Endothelial cell of umbilical vein (primary cell): ENCODE measurements at regions not wholly inside any gene's neighbourhood (a gene's known extent, or its start where the extent isn't known, plus 50 kb on each side); places are given as distances from the start of the nearest gene placed in this dataset.

Experiments
- BruUV-seq: library from RNA; stranded (reverse); fragments of 400-500 nt; replicated peaks from 2 replicates; lab custom pipeline; 2021; lab: Mats Ljungman, UMichigan
- CTCF ChIA-PET: fragments of 300-600, 350-600 bp; sonication (Branson Sonifier 250); formaldehyde crosslinking; loops from one replicate; lab custom pipeline; 2021; ENCODE audit warnings: antibody characterized with exemption, inconsistent platforms; lab: Charles Lee
- POLR2A ChIA-PET: fragments of 300-600, 350-600 bp; sonication (Branson Sonifier 250); formaldehyde crosslinking; loops from one replicate; lab custom pipeline; 2021; ENCODE audit warnings: antibody characterized with exemption, inconsistent platforms; lab: Charles Lee
- DNase-seq: peaks from one replicate; pipeline ENCODE4 v3.0.0-alpha.2; 2011; ENCODE audit warnings: low read depth, low spot score
- FAIRE-seq: peaks from 2 replicates; lab custom pipeline; 2011; peaks lifted over from hg19 to GRCh38; lab: Jason Lieb, UNC
- H2AFZ ChIP-seq: 2 replicates; pipeline ENCODE4 v1.6.0; 2012; ENCODE audit warnings: low read depth, low read length, control low read depth, inconsistent platforms
- H3K27ac ChIP-seq: 2 replicates; pipeline ENCODE4 v1.5.1; 2011; ENCODE audit warnings: low read depth, mild to moderate bottlenecking, control low read depth, low read length, moderate library complexity; ENCODE audit not compliant: insufficient read depth
- H3K27me3 ChIP-seq, 2 experiments: 2 replicates each; pipeline versions ENCODE4 v1.6.0 to v1.6.1; 2011; ENCODE audit warnings: low read length in 2 of 2, mixed read lengths in 1 of 2; ENCODE audit not compliant: control insufficient read depth in 2 of 2, insufficient read depth in 2 of 2
- H3K36me3 ChIP-seq, 2 experiments: 2 replicates in 1 of 2; 3 replicates in 1 of 2; pipeline ENCODE4 v1.5.1; 2011; ENCODE audit warnings: low read length in 2 of 2, mild to moderate bottlenecking in 1 of 2, moderate library complexity in 1 of 2; ENCODE audit not compliant: control insufficient read depth in 2 of 2, insufficient read depth in 2 of 2; ENCODE audit errors: extremely low read depth in 1 of 2
- H3K4me1 ChIP-seq: 3 replicates; pipeline ENCODE4 v1.5.1; 2011; ENCODE audit warnings: mild to moderate bottlenecking, low read length; ENCODE audit not compliant: control insufficient read depth, insufficient read depth; ENCODE audit errors: extremely low read depth
- H3K4me2 ChIP-seq: 2 replicates; pipeline ENCODE4 v1.6.1; 2011; ENCODE audit warnings: low read length, control low read depth, mixed read lengths; ENCODE audit not compliant: insufficient read depth
- H3K4me3 ChIP-seq, 3 experiments: fragments of 200-600 bp in 1 of 3; sonication (generic), shearing (Covaris generic) in 1 of 3; replicated peaks in 1 of 3; 2 replicates each; pipeline ENCODE4 v1.5.1; 2011 to 2016; ENCODE audit warnings: control low read depth in 3 of 3, low read length in 3 of 3, mild to moderate bottlenecking in 2 of 3, inconsistent platforms in 1 of 3, low read depth in 1 of 3, moderate library complexity in 1 of 3; ENCODE audit not compliant: insufficient read depth in 1 of 3
- H3K79me2 ChIP-seq: 2 replicates; pipeline ENCODE4 v1.6.0; 2012; ENCODE audit warnings: low read length, inconsistent platforms; ENCODE audit not compliant: control insufficient read depth, insufficient read depth
- H3K9ac ChIP-seq: replicated peaks from 2 replicates; pipeline ENCODE3; 2011; ENCODE audit warnings: low read length, control low read depth; ENCODE audit not compliant: insufficient read depth; ENCODE audit errors: extremely low read depth
- H3K9me1 ChIP-seq: replicated peaks from 3 replicates; pipeline ENCODE4 v1.6.0; 2011; ENCODE audit warnings: mild to moderate bottlenecking, low read length; ENCODE audit not compliant: control insufficient read depth, insufficient read depth; ENCODE audit errors: extremely low read depth
- H3K9me3 ChIP-seq: replicated peaks from 2 replicates; pipeline ENCODE4 v1.5.1; 2012; ENCODE audit warnings: low read length, inconsistent platforms; ENCODE audit not compliant: control insufficient read depth, insufficient read depth
- H4K20me1 ChIP-seq: replicated peaks from 2 replicates; pipeline ENCODE3; 2011; ENCODE audit warnings: mild to moderate bottlenecking, low read length; ENCODE audit not compliant: control insufficient read depth, insufficient read depth; ENCODE audit errors: extremely low read depth
- EZH2 ChIP-seq: IDR thresholded peaks from 2 replicates; pipeline ENCODE4 v1.6.1; 2012; ENCODE audit warnings: borderline replicate concordance, low read depth, mild to moderate bottlenecking, moderate library complexity, low read length, inconsistent platforms; ENCODE audit not compliant: severe bottlenecking
- GATA2 ChIP-seq: IDR thresholded peaks from 2 replicates; pipeline ENCODE4 v1.7.0; 2011; ENCODE audit warnings: low read depth, mild to moderate bottlenecking, moderate library complexity, mixed read lengths, low read length; ENCODE audit not compliant: insufficient read length, insufficient read depth
- JUN ChIP-seq: IDR thresholded peaks from 2 replicates; pipeline ENCODE4 v1.6.1; 2011; ENCODE audit warnings: borderline replicate concordance, low read depth; ENCODE audit not compliant: insufficient read length, insufficient read depth
- MYC ChIP-seq: IDR thresholded peaks from one replicate; pipeline ENCODE4 v1.6.1; 2011; ENCODE audit warnings: mild to moderate bottlenecking, low read depth, low read length
- POLR2A ChIP-seq: IDR thresholded peaks from 2 replicates; pipeline ENCODE4 v1.6.1; 2012; ENCODE audit warnings: low read depth, mild to moderate bottlenecking, control low read depth, low read length
- POLR2AphosphoS5 ChIP-seq: IDR thresholded peaks from 2 replicates; pipeline ENCODE4 v1.6.1; 2012; ENCODE audit warnings: low read depth, mild to moderate bottlenecking, control low read depth, low read length, moderate library complexity; ENCODE audit not compliant: insufficient read depth
- dilution Hi-C: fragments of 300-500 bp; cut with MboI; formaldehyde crosslinking; loops from one replicate; pipeline ENCODE4 v1.15.0; 2019; ENCODE audit warnings: low sequenced_read_pairs; ENCODE audit not compliant: extremely low pct_ligation_motif_present
- intact Hi-C: fragments of 100-400 bp; cut with micrococcal nuclease; formaldehyde crosslinking; loops from one replicate; pipeline ENCODE4 v1.10.0; 2022
- TF ChIP-seq, protein P1 (sequence below): IDR thresholded peaks from 2 replicates; pipeline ENCODE4 v1.6.1; 2011; ENCODE audit not compliant: insufficient read depth, insufficient read length
- TF ChIP-seq, protein P2 (sequence below), 2 donors: IDR thresholded peaks; 1 replicate in 1 of 2; 2 replicates in 1 of 2; pipeline ENCODE4 v1.5.1; 2011; ENCODE audit warnings: low read length in 2 of 2, mild to moderate bottlenecking in 2 of 2, moderate library complexity in 2 of 2, control low read depth in 1 of 2, inconsistent platforms in 1 of 2, low read depth in 1 of 2; ENCODE audit not compliant: insufficient read depth in 1 of 2; ENCODE audit errors: extremely low read depth in 1 of 2

DNA sequence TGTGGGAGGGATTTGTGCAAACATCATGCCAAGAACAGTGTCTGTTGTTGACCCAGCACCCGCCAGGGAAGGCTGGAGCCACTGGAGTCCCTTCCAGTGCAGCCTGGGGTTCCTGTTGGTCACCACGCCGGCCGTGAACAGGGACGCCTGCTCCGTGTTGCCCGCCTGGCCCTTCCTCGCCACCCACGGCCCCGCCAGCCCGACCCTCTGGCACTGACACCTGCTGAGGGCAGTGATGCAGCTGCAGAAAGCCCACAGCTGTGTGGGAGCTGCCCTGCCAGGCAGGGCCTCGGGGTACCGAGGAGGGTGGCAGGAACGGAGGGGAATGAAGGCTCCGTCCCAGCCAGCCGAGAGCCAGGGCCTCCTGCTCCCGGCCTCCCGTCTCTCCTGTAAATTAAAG is 75.5 kb upstream of the SLCO4A1 start:
- H3K27me3 ChIP-seq: no peaks in the 10 kb centered on the region
- H3K4me3 ChIP-seq: no peak overlapping the region
- CTCF ChIA-PET: no interaction called here
- FAIRE-seq (no peak), DNase-seq (no peak)
- no peak overlapping the region for H2AFZ ChIP-seq
- intact Hi-C loops (no loop called here), dilution Hi-C loops (no loop called here)
- H3K9ac ChIP-seq: no peak overlapping the region
- no peaks in the 10 kb centered on the region for H3K4me1 ChIP-seq
- no peaks in the 10 kb centered on the region for H3K9me1 ChIP-seq
- H3K79me2 ChIP-seq: no peaks in the 10 kb centered on the region
- no peak overlapping the region for H3K4me2 ChIP-seq
- no peaks in the 10 kb centered on the region for H3K36me3 ChIP-seq
- H3K9me3 ChIP-seq: no peaks in the 10 kb centered on the region
- no peak for TF ChIP-seq POLR2AphosphoS5
- no TSS peak for BruUV-seq
- POLR2A ChIA-PET: no interaction called here
- H4K20me1 ChIP-seq: no peaks in the 10 kb centered on the region
- H3K27ac ChIP-seq: no peak overlapping the region

DNA sequence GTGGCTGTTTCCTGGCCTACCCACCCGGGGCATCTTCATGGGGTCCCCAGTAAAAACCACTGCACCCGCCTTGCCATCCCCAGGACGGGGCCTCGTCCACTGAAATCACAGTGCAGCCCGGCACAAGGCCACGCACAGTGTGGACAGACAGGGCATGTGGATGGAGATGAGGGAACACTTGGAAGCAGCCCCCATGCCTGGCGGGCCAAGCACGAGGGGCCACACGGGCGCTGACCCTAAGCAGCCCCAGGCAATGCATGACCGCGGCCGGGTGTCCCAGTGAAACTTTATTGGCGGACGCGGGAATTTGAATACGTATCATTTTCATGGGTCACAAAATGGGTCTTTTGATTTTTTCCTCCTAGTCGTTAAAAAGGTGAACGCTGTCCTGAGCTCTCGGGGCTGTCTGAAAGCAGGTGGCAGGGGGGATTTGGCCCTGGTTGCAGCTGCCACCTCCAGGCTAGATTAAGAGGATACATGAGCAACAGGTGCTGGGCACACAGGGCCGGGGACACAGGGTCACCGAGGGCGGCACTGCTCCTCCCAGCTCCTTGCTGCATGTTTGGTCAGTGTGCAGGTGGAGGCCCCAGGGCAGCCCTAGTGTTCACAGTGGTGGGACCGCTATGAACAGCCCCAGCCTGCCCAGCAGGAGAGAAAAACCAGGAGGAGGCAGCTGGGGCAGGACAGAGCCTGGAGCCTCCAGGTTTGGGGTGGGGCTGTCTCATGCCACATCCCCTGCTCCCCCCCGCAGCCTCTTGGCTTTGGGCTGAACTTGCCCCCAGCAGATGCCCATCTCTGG is 74.9 kb upstream of the SLCO4A1 start:
- CTCF ChIA-PET: no interaction called here
- no peaks in the 10 kb centered on the region for H3K9me3 ChIP-seq
- no peak overlapping the region for H3K4me3 ChIP-seq
- H3K4me2 ChIP-seq: no peak overlapping the region
- dilution Hi-C loops: no loop called here
- no peaks in the 10 kb centered on the region for H3K27me3 ChIP-seq
- H2AFZ ChIP-seq: no peak overlapping the region
- H4K20me1 ChIP-seq: no peaks in the 10 kb centered on the region
- no TSS peak for BruUV-seq
- POLR2A ChIA-PET: no interaction called here
- H3K9ac ChIP-seq: no peak overlapping the region
- H3K36me3 ChIP-seq: no peaks in the 10 kb centered on the region
- no peaks in the 10 kb centered on the region for H3K4me1 ChIP-seq
- H3K27ac ChIP-seq: no peak overlapping the region
- H3K9me1 ChIP-seq: no peaks in the 10 kb centered on the region
- TF ChIP-seq GATA2 (no peak), EZH2 (no peak), POLR2A (no peak), JUN (no peak), MYC (no peak)
- TF ChIP-seq, protein P1, sequence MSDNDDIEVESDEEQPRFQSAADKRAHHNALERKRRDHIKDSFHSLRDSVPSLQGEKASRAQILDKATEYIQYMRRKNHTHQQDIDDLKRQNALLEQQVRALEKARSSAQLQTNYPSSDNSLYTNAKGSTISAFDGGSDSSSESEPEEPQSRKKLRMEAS: no peak
- TF ChIP-seq, protein P2, sequence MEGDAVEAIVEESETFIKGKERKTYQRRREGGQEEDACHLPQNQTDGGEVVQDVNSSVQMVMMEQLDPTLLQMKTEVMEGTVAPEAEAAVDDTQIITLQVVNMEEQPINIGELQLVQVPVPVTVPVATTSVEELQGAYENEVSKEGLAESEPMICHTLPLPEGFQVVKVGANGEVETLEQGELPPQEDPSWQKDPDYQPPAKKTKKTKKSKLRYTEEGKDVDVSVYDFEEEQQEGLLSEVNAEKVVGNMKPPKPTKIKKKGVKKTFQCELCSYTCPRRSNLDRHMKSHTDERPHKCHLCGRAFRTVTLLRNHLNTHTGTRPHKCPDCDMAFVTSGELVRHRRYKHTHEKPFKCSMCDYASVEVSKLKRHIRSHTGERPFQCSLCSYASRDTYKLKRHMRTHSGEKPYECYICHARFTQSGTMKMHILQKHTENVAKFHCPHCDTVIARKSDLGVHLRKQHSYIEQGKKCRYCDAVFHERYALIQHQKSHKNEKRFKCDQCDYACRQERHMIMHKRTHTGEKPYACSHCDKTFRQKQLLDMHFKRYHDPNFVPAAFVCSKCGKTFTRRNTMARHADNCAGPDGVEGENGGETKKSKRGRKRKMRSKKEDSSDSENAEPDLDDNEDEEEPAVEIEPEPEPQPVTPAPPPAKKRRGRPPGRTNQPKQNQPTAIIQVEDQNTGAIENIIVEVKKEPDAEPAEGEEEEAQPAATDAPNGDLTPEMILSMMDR (IDR thresholded peaks at IDR 0.05; ENCODE audit: extremely low read depth in 1 of 2, insufficient read depth in 1 of 2, low read depth in 1 of 2, low read length in 2 of 2): no peak
- DNase-seq: no peak
- intact Hi-C loops: no loop called here
- FAIRE-seq: no peak
- H3K79me2 ChIP-seq: no peaks in the 10 kb centered on the region
